Common myeloid progenitor, CD34-positive (primary cell): ENCODE measurements at regions not wholly inside any gene's neighbourhood (a gene's known extent, or its start where the extent isn't known, plus 50 kb on each side); places are given as distances from the start of the nearest gene placed in this dataset.

ENCODE experiments used
- CTCF ChIA-PET: fragments of 350-600 bp; sonication (Branson Sonifier 250); formaldehyde crosslinking; loops from one replicate; lab custom pipeline; 2021; ENCODE audit warnings: antibody characterized with exemption; lab: Charles Lee
- POLR2A ChIA-PET: fragments of 350-600 bp; sonication (Branson Sonifier 250); formaldehyde crosslinking; loops from one replicate; lab custom pipeline; 2021; ENCODE audit warnings: antibody characterized with exemption; lab: Charles Lee
- DNase-seq, 3 donors: peaks; one replicate each; pipeline versions ENCODE4 v3.0.0 to v3.0.0-alpha.2; 2013
- H3K27ac ChIP-seq, 2 experiments: 1 replicate in 1 of 2; 2 replicates in 1 of 2; pipeline ENCODE4 v1.7.0; 2013; ENCODE audit warnings: inconsistent platforms in 2 of 2, low read length in 2 of 2, mild to moderate bottlenecking in 2 of 2, low read depth in 1 of 2, moderate library complexity in 1 of 2; ENCODE audit not compliant: severe bottlenecking in 2 of 2, insufficient read depth in 1 of 2, poor library complexity in 1 of 2
- H3K27me3 ChIP-seq, 5 experiments: replicated peaks in 2 of 5; 1 replicate in 3 of 5; 2 replicates in 2 of 5; pipeline versions ENCODE4 v1.6.1 to v1.7.0; 2013; ENCODE audit warnings: low read length in 4 of 5, mild to moderate bottlenecking in 2 of 5, moderate library complexity in 2 of 5, inconsistent platforms in 1 of 5; ENCODE audit not compliant: insufficient read depth in 5 of 5, control insufficient read depth in 4 of 5
- H3K36me3 ChIP-seq, 4 experiments: 1 replicate in 2 of 4; 2 replicates in 2 of 4; pipeline versions ENCODE4 v1.6.1 to v1.7.0; 2013; ENCODE audit warnings: low read length in 3 of 4, control low read depth in 1 of 4, mild to moderate bottlenecking in 1 of 4; ENCODE audit not compliant: control insufficient read depth in 4 of 4, insufficient read depth in 4 of 4
- H3K4me1 ChIP-seq, 4 experiments: 1 replicate in 3 of 4; 2 replicates in 1 of 4; pipeline versions ENCODE4 v1.6.1 to v1.7.1; 2013; ENCODE audit warnings: low read length in 3 of 4, mild to moderate bottlenecking in 3 of 4, control low read depth in 1 of 4, inconsistent platforms in 1 of 4, moderate library complexity in 1 of 4; ENCODE audit not compliant: control insufficient read depth in 4 of 4, insufficient read depth in 4 of 4; ENCODE audit errors: control extremely low read depth in 1 of 4
- H3K4me3 ChIP-seq, 7 experiments: 1 replicate in 4 of 7; 2 replicates in 3 of 7; pipeline versions ENCODE4 v1.5.1 to v1.7.0; 2013; ENCODE audit warnings: mild to moderate bottlenecking in 7 of 7, low read length in 6 of 7, moderate library complexity in 6 of 7, inconsistent platforms in 2 of 7, low read depth in 2 of 7, control low read depth in 1 of 7; ENCODE audit not compliant: insufficient read depth in 4 of 7, control insufficient read depth in 1 of 7; ENCODE audit errors: extremely low read depth in 1 of 7
- H3K9me3 ChIP-seq, 5 experiments: 1 replicate in 4 of 5; 2 replicates in 1 of 5; pipeline versions ENCODE4 v1.6.1 to v1.7.1; 2013; ENCODE audit warnings: low read length in 4 of 5, mild to moderate bottlenecking in 2 of 5, inconsistent platforms in 1 of 5, low read depth in 1 of 5, moderate library complexity in 1 of 5; ENCODE audit not compliant: control insufficient read depth in 4 of 5, insufficient read depth in 2 of 5; ENCODE audit errors: control extremely low read depth in 1 of 5
- WGBS: methylation state at CpG from one replicate; pipeline ENCODE4 v1.1.5; 2013; ENCODE audit not compliant: insufficient coverage; 5-methylcytosine and 5-hydroxymethylcytosine counted together

GRCh38 chr6:117194978-117195377 is 70.4 kb upstream of the VGLL2 start:
- H3K9me3 ChIP-seq = no peaks in the 10 kb centered on the region
- H3K36me3 ChIP-seq = no peaks in the 10 kb centered on the region
- POLR2A ChIA-PET = no interaction called here
- no peak for DNase-seq
- CTCF ChIA-PET = no interaction called here
- H3K4me1 ChIP-seq = no peaks in the 10 kb centered on the region
- WGBS = 100% methylated on average over 1 of the region's 4 CpGs
- H3K4me3 ChIP-seq = no peak overlapping the region
- no peak overlapping the region for H3K27ac ChIP-seq
- no peaks in the 10 kb centered on the region for H3K27me3 ChIP-seq

- no peaks in the 10 kb centered on the region for H3K36me3 ChIP-seq
- no peaks in the 10 kb centered on the region for H3K9me3 ChIP-seq
- no peak overlapping the region for H3K27ac ChIP-seq
- ChIA-PET CTCF (no interaction called here), POLR2A (no interaction called here)
- no peaks in the 10 kb centered on the region for H3K27me3 ChIP-seq
- DNase-seq = no peak
- WGBS = 33% methylated on average over 3 of the region's 3 CpGs
- H3K4me3 ChIP-seq = no peak overlapping the region
- H3K4me1 ChIP-seq = no peaks in the 10 kb centered on the region
These were observed 69.6 kb upstream of the VGLL2 start for GRCh38 chr6:117195728-117196127.

GRCh38 chr6:117200067-117200466 is 65.3 kb upstream of the VGLL2 start:
- WGBS = 75% methylated on average over 1 of the region's 2 CpGs
- no peak overlapping the region for H3K4me3 ChIP-seq
- ChIA-PET POLR2A (no interaction called here), CTCF (no interaction called here)
- H3K9me3 ChIP-seq = no peaks in the 10 kb centered on the region
- H3K4me1 ChIP-seq = no peaks in the 10 kb centered on the region
- H3K36me3 ChIP-seq = no peaks in the 10 kb centered on the region
- H3K27me3 ChIP-seq = no peaks in the 10 kb centered on the region
- no peak overlapping the region for H3K27ac ChIP-seq
- DNase-seq = no peak

- H3K4me3 ChIP-seq = no peak overlapping the region
- DNase-seq = no peak
- no peaks in the 10 kb centered on the region for H3K27me3 ChIP-seq
- H3K4me1 ChIP-seq = no peaks in the 10 kb centered on the region
- H3K9me3 ChIP-seq = no peaks in the 10 kb centered on the region
- 100% methylated on average over 1 of the region's 1 CpG for WGBS
- CTCF ChIA-PET = interaction anchor here (1.1 kb wide), 1 partner anchor 10 kb away, joined by 3 read pairs; no protein-coding TSS in a partner anchor
- no peaks in the 10 kb centered on the region for H3K36me3 ChIP-seq
- POLR2A ChIA-PET = no interaction called here
- H3K27ac ChIP-seq = no peak overlapping the region
These were observed 60.5 kb upstream of the VGLL2 start for GRCh38 chr6:117204903-117205302.

GRCh38 chr6:117205876-117206275 is 59.5 kb upstream of the VGLL2 start:
- 65% methylated on average over 3 of the region's 4 CpGs for WGBS
- ChIA-PET CTCF (no interaction called here), POLR2A (no interaction called here)
- Histone ChIP-seq H3K9me3 (no peaks in the 10 kb centered on the region), H3K27ac (no peak overlapping the region), H3K27me3 (no peaks in the 10 kb centered on the region), H3K4me3 (no peak overlapping the region), H3K4me1 (no peaks in the 10 kb centered on the region), H3K36me3 (no peaks in the 10 kb centered on the region)
- no peak for DNase-seq

- H3K4me3 ChIP-seq = no peak overlapping the region
- CTCF ChIA-PET = no interaction called here
- no peaks in the 10 kb centered on the region for H3K9me3 ChIP-seq
- H3K27ac ChIP-seq = no peak overlapping the region
- no CpG with 5 or more reads among the region's 1 CpG for WGBS
- H3K4me1 ChIP-seq = no peaks in the 10 kb centered on the region
- no peaks in the 10 kb centered on the region for H3K36me3 ChIP-seq
- DNase-seq = no peak
- POLR2A ChIA-PET = no interaction called here
- no peaks in the 10 kb centered on the region for H3K27me3 ChIP-seq
These were observed 58.8 kb upstream of the VGLL2 start for GRCh38 chr6:117206522-117206921.

- 86% methylated on average over 8 of the region's 8 CpGs for whole genome bisulfite sequencing
- ChIA-PET CTCF (no interaction called here), POLR2A (no interaction called here)
- H3K4me1 ChIP-seq = no peaks in the 10 kb centered on the region
- H3K9me3 ChIP-seq = no peaks in the 10 kb centered on the region
- no peaks in the 10 kb centered on the region for H3K36me3 ChIP-seq
- no peak overlapping the region for H3K4me3 ChIP-seq
- no peak overlapping the region for H3K27ac ChIP-seq
- H3K27me3 ChIP-seq = no peaks in the 10 kb centered on the region
- no peak for DNase-seq
These were observed 58.2 kb upstream of the VGLL2 start for GRCh38 chr6:117206944-117207687.
